ENCODE measurements at regions not wholly inside any gene's neighbourhood (a gene's known extent, or its start where the extent isn't known, plus 50 kb on each side); places are given as distances from the start of the nearest gene placed in this dataset.

GRCh38 chr13:47548294-47548840 is 452.7 kb downstream of the SUCLA2 start:
- Mint-ChIP-seq H3K9me3 (no peaks in the 10 kb centered on the region), H3K36me3 (ENCODE audit: insufficient read depth in 1 of 3, low read depth in 3 of 3) (no peaks in the 10 kb centered on the region; a peak in 1 of 7 replicates), H3K4me3 (no peak overlapping the region), H3K27me3 (ENCODE audit: low read depth) (no peaks in the 10 kb centered on the region), H3K4me1 (peaks cover 11 to 19% of the 10 kb centered on the region in 2 experiments), H3K27ac (no peak overlapping the region)
- TF ChIP-seq CTCF (conservative IDR thresholded peaks at IDR 0.05) = no peak
- Histone ChIP-seq H2AFZ (ENCODE audit: low read length) (no peak overlapping the region), H3K56ac (ENCODE audit: insufficient read length, low read depth, low read length) (no peak overlapping the region), H3K23ac (ENCODE audit: insufficient read length, low read depth, low read length) (no peak overlapping the region), H3K18ac (ENCODE audit: insufficient read length, low read depth, low read length) (no peak overlapping the region), H4K8ac (replicated peaks; ENCODE audit: insufficient read length, low read depth, low read length) (no peak overlapping the region), H3K27me3 (ENCODE audit: insufficient read depth, low read length) (no peaks in the 10 kb centered on the region), H2BK5ac (ENCODE audit: insufficient read length, low read length) (no peak overlapping the region), H3K23me2 (ENCODE audit: insufficient read length, low read depth, low read length, poor library complexity, severe bottlenecking) (no peaks in the 10 kb centered on the region), H3T11ph (ENCODE audit: low read length) (no peak overlapping the region), H3K14ac (ENCODE audit: insufficient read depth, low read length) (no peak overlapping the region), H2BK12ac (ENCODE audit: insufficient read length, low read depth, low read length) (no peak overlapping the region), H2BK120ac (ENCODE audit: low read depth, low read length, poor library complexity, severe bottlenecking) (no peak overlapping the region), H3K9ac (ENCODE audit: extremely low read depth, insufficient read length, low read length) (no peak overlapping the region), H2BK20ac (ENCODE audit: low read depth, low read length, poor library complexity, severe bottlenecking) (no peak overlapping the region), H4K20me1 (ENCODE audit: control insufficient read depth, insufficient read depth, insufficient read length) (no peaks in the 10 kb centered on the region), H2AK5ac (ENCODE audit: insufficient read length, low read length) (no peak overlapping the region), H3K4ac (ENCODE audit: low read depth, low read length) (no peak overlapping the region), H4K5ac (ENCODE audit: insufficient read length, low read depth, low read length) (no peak overlapping the region), H3K4me1 (ENCODE audit: insufficient read depth, low read length) (peaks cover 2% of the 10 kb centered on the region; the same call in 1 of the 2 replicates), H2BK15ac (ENCODE audit: low read depth, low read length) (no peak overlapping the region), H3K27ac (ENCODE audit: insufficient read length, low read depth, low read length) (no peak overlapping the region), H3K79me2 (ENCODE audit: insufficient read depth, low read length) (no peaks in the 10 kb centered on the region), H3K4me2 (ENCODE audit: insufficient read depth, insufficient read length, low read length) (no peak overlapping the region), H3K79me1 (ENCODE audit: insufficient read depth, low read depth, low read length, poor library complexity, severe bottlenecking) (no peaks in the 10 kb centered on the region), H3K9me3 (ENCODE audit: control insufficient read depth, low read depth, low read length) (no peaks in the 10 kb centered on the region), H4K91ac (ENCODE audit: insufficient read length, low read depth, low read length) (no peak overlapping the region)
- DNase-seq = no peak
- no CpG with 5 or more reads among the region's 4 CpGs for WGBS (ENCODE audit: extremely low coverage, insufficient read length, low lambda C conversion rate)

Data from H9 (cell line).